ENCODE measurements at regions not wholly inside any gene's neighbourhood (a gene's known extent, or its start where the extent isn't known, plus 50 kb on each side); places are given as distances from the start of the nearest gene placed in this dataset.
"Not testable (repeated sequence)": the region's sequence is repeated elsewhere in the genome, so short reads cannot be mapped to it uniquely, and the experiment has no call there.

GRCh38 chr2:198279026-198279425 is 474.6 kb downstream of the PLCL1 start:
- FAIRE-seq, result no peak

GRCh38 chr2:198277181-198277580 is 472.8 kb downstream of the PLCL1 start:
- FAIRE-seq, result no peak

GRCh38 chr2:198273660-198274059 is 469.3 kb downstream of the PLCL1 start:
- no peak for FAIRE-seq

GRCh38 chr2:198270157-198270556 is 465.8 kb downstream of the PLCL1 start:
- FAIRE-seq, result not testable (repeated sequence)

- no peak for FAIRE-seq
Observed at GRCh38 chr2:198268519-198268918, 464.1 kb downstream of the PLCL1 start.

- no peak for FAIRE-seq
Observed at GRCh38 chr2:198259496-198259895, 455.1 kb downstream of the PLCL1 start.

GRCh38 chr2:198254536-198255090 is 450.2 kb downstream of the PLCL1 start:
- FAIRE-seq, result no peak

GRCh38 chr2:198253995-198254394 is 449.6 kb downstream of the PLCL1 start:
- no peak for FAIRE-seq

- no peak for FAIRE-seq
Observed at GRCh38 chr2:198252472-198252871, 448.1 kb downstream of the PLCL1 start.

GRCh38 chr2:198242093-198242492 is 437.7 kb downstream of the PLCL1 start:
- FAIRE-seq, result no peak

- no peak for FAIRE-seq
Observed at GRCh38 chr2:198238429-198238828, 434.0 kb downstream of the PLCL1 start.

- FAIRE-seq, result no peak
Observed at GRCh38 chr2:198236338-198236737, 431.9 kb downstream of the PLCL1 start.

- no peak for FAIRE-seq
Observed at GRCh38 chr2:198232281-198232680, 427.9 kb downstream of the PLCL1 start.

- no peak for FAIRE-seq
Observed at GRCh38 chr2:198231562-198231961, 427.2 kb downstream of the PLCL1 start.

- FAIRE-seq, result no peak
Observed at GRCh38 chr2:198220763-198221610, 416.6 kb downstream of the PLCL1 start.

GRCh38 chr2:198219292-198219691 is 414.9 kb downstream of the PLCL1 start:
- no peak for FAIRE-seq

GRCh38 chr2:198214114-198214596 is 409.8 kb downstream of the PLCL1 start:
- FAIRE-seq, result no peak

- FAIRE-seq, result no peak
Observed at GRCh38 chr2:198213253-198213652, 408.9 kb downstream of the PLCL1 start.

GRCh38 chr2:198211706-198212105 is 407.3 kb downstream of the PLCL1 start:
- no peak for FAIRE-seq

GRCh38 chr2:198203336-198204069 is 399.1 kb downstream of the PLCL1 start:
- FAIRE-seq, result no peak
